H1 (cell line): ENCODE measurements at regions not wholly inside any gene's neighbourhood (a gene's known extent, or its start where the extent isn't known, plus 50 kb on each side); places are given as distances from the start of the nearest gene placed in this dataset.

Experiments
- CTCF ChIA-PET: fragments of 300-600 bp; sonication (Branson Sonifier 250); formaldehyde crosslinking; loops from one replicate; lab custom pipeline; 2021; ENCODE audit not compliant: partially characterized antibody; lab: Charles Lee
- POLR2A ChIA-PET: fragments of 300-600 bp; sonication (Branson Sonifier 250); formaldehyde crosslinking; loops from one replicate; lab custom pipeline; 2021; ENCODE audit warnings: inconsistent platforms; ENCODE audit not compliant: partially characterized antibody; lab: Charles Lee
- DNase-seq, 2 experiments: peaks; one replicate each; pipeline versions ENCODE4 v3.0.0 to v3.0.0-alpha.2; 2010 to 2022; ENCODE audit warnings: low spot score in 2 of 2, low read depth in 1 of 2, mixed read lengths in 1 of 2
- FAIRE-seq: peaks from 2 replicates; lab custom pipeline; 2011; peaks lifted over from hg19 to GRCh38; lab: Jason Lieb, UNC
- H2AFZ ChIP-seq: 2 replicates; pipeline ENCODE4 v1.8.1; 2012; ENCODE audit warnings: low read length, inconsistent platforms
- H2AK5ac ChIP-seq: 2 replicates; pipeline ENCODE4 v1.6.1; 2013; ENCODE audit warnings: low read depth, low read length
- H2BK120ac ChIP-seq: replicated peaks from 2 replicates; pipeline ENCODE3; 2013; ENCODE audit warnings: low read depth, low read length, inconsistent platforms
- H2BK12ac ChIP-seq: 2 replicates; pipeline ENCODE4 v1.6.1; 2013; ENCODE audit warnings: low read depth, low read length
- H2BK15ac ChIP-seq: 2 replicates; pipeline ENCODE4 v1.6.1; 2013; ENCODE audit warnings: low read length
- H2BK20ac ChIP-seq: 2 replicates; pipeline ENCODE4 v1.6.1; 2013; ENCODE audit warnings: low read length
- H2BK5ac ChIP-seq: 2 replicates; pipeline ENCODE4 v1.6.1; 2013; ENCODE audit warnings: low read depth, low read length
- H3K14ac ChIP-seq: 2 replicates; pipeline ENCODE4 v1.6.1; 2013; ENCODE audit warnings: inconsistent platforms; ENCODE audit not compliant: insufficient read length
- H3K18ac ChIP-seq: 2 replicates; pipeline ENCODE4 v1.6.1; 2013; ENCODE audit warnings: low read length; ENCODE audit errors: extremely low read depth
- H3K23ac ChIP-seq: 2 replicates; pipeline ENCODE4 v1.6.1; 2013; ENCODE audit warnings: inconsistent platforms; ENCODE audit not compliant: insufficient read length
- H3K23me2 ChIP-seq: 2 replicates; pipeline ENCODE4 v1.6.1; 2013; ENCODE audit warnings: low read depth, low read length
- H3K27ac ChIP-seq: 2 replicates; pipeline ENCODE4 v1.6.1; 2011; ENCODE audit warnings: low read depth, low read length, inconsistent platforms
- H3K27me3 ChIP-seq, 4 experiments: replicated peaks in 1 of 4; 1 replicate in 1 of 4; 2 replicates in 3 of 4; pipeline versions ENCODE4 v1.6.1 to v1.8.1; 2011 to 2013; ENCODE audit warnings: low read length in 3 of 4, mild to moderate bottlenecking in 3 of 4, inconsistent platforms in 2 of 4, mixed read lengths in 2 of 4, moderate library complexity in 1 of 4; ENCODE audit not compliant: control insufficient read depth in 3 of 4, insufficient read depth in 3 of 4; ENCODE audit errors: extremely low read depth in 1 of 4
- H3K36me3 ChIP-seq, 4 experiments: 2 replicates each; pipeline versions ENCODE4 v1.6.1 to v1.8.1; 2011 to 2013; ENCODE audit warnings: mild to moderate bottlenecking in 4 of 4, low read length in 3 of 4, moderate library complexity in 2 of 4, control low read depth in 1 of 4, inconsistent platforms in 1 of 4; ENCODE audit not compliant: insufficient read depth in 4 of 4, control insufficient read depth in 2 of 4
- H3K4ac ChIP-seq: replicated peaks from 2 replicates; pipeline ENCODE3; 2013; ENCODE audit warnings: low read length, low read depth, mixed read lengths, inconsistent platforms; ENCODE audit not compliant: insufficient read length
- H3K4me1 ChIP-seq, 4 experiments: replicated peaks in 1 of 4; 1 replicate in 1 of 4; 2 replicates in 3 of 4; pipeline versions ENCODE4 v1.6.1 to v1.8.1; 2011 to 2013; ENCODE audit warnings: low read length in 3 of 4, inconsistent platforms in 2 of 4, mixed read lengths in 1 of 4; ENCODE audit not compliant: insufficient read depth in 4 of 4, control insufficient read depth in 3 of 4
- H3K4me2 ChIP-seq, 2 experiments: 2 replicates each; pipeline versions ENCODE4 v1.6.1 to v1.8.1; 2011 to 2013; ENCODE audit warnings: low read depth in 2 of 2, low read length in 2 of 2, control low read depth in 1 of 2, inconsistent platforms in 1 of 2, mild to moderate bottlenecking in 1 of 2; ENCODE audit not compliant: insufficient read depth in 1 of 2
- H3K4me3 ChIP-seq, 4 experiments: fragments of 200-600, 300-600 bp in 1 of 4; sonication (generic), shearing (Covaris generic), sonication (Bioruptor Twin) in 1 of 4; 2 replicates each; pipeline versions ENCODE4 v1.5.1 to v1.8.1; 2011 to 2016; ENCODE audit warnings: low read length in 4 of 4, low read depth in 3 of 4, control low read depth in 2 of 4, inconsistent platforms in 2 of 4, mild to moderate bottlenecking in 2 of 4, mixed read lengths in 1 of 4, moderate library complexity in 1 of 4; ENCODE audit not compliant: insufficient read depth in 2 of 4; ENCODE audit errors: extremely low read depth in 1 of 4
- H3K56ac ChIP-seq: replicated peaks from 2 replicates; pipeline ENCODE3; 2013; ENCODE audit warnings: low read depth, mild to moderate bottlenecking, mixed read lengths, low read length, inconsistent platforms; ENCODE audit not compliant: insufficient read length
- H3K79me1 ChIP-seq: 2 replicates; pipeline ENCODE4 v1.6.1; 2013; ENCODE audit warnings: low read depth, low read length, control low read depth
- H3K79me2 ChIP-seq, 2 experiments: 2 replicates each; pipeline versions ENCODE4 v1.6.1 to v1.8.1; 2012 to 2013; ENCODE audit warnings: low read length in 2 of 2, mild to moderate bottlenecking in 2 of 2, inconsistent platforms in 1 of 2; ENCODE audit not compliant: insufficient read depth in 2 of 2, control insufficient read depth in 1 of 2
- H3K9ac ChIP-seq, 4 experiments: replicated peaks in 1 of 4; 1 replicate in 1 of 4; 2 replicates in 3 of 4; pipeline versions ENCODE4 v1.6.1 to v1.8.1; 2011 to 2013; ENCODE audit warnings: low read depth in 3 of 4, low read length in 3 of 4, control low read depth in 2 of 4, mild to moderate bottlenecking in 2 of 4, moderate library complexity in 2 of 4, inconsistent platforms in 1 of 4; ENCODE audit errors: extremely low read depth in 1 of 4
- H3K9me3 ChIP-seq, 2 experiments: 2 replicates each; pipeline versions ENCODE4 v1.6.1 to v1.8.1; 2012 to 2013; ENCODE audit warnings: mild to moderate bottlenecking in 2 of 2, moderate library complexity in 2 of 2, control low read depth in 1 of 2, inconsistent platforms in 1 of 2, low read depth in 1 of 2, low read length in 1 of 2, mixed read lengths in 1 of 2; ENCODE audit not compliant: insufficient read depth in 2 of 2
- H4K20me1 ChIP-seq, 2 experiments: replicated peaks in 1 of 2; 2 replicates each; pipeline versions ENCODE3 to v1.8.1; 2011 to 2013; ENCODE audit warnings: inconsistent platforms in 2 of 2, low read length in 2 of 2, mild to moderate bottlenecking in 1 of 2; ENCODE audit not compliant: insufficient read depth in 2 of 2, control insufficient read depth in 1 of 2
- H4K5ac ChIP-seq: 2 replicates; pipeline ENCODE4 v1.6.1; 2013; ENCODE audit warnings: low read length, low read depth, mixed read lengths, inconsistent platforms; ENCODE audit not compliant: insufficient read length
- H4K8ac ChIP-seq: 2 replicates; pipeline ENCODE4 v1.8.0; 2013; ENCODE audit warnings: mild to moderate bottlenecking, moderate library complexity, low read length, inconsistent platforms; ENCODE audit not compliant: insufficient read depth; ENCODE audit errors: extremely low read depth
- H4K91ac ChIP-seq: replicated peaks from 2 replicates; pipeline ENCODE3; 2013; ENCODE audit warnings: low read length, mixed read lengths, inconsistent platforms; ENCODE audit not compliant: insufficient read length
- BCL11A ChIP-seq, 2 experiments: IDR thresholded peaks; one replicate each; pipeline ENCODE4 v1.6.1; 2011; ENCODE audit warnings: low read depth in 2 of 2, low read length in 2 of 2, mild to moderate bottlenecking in 2 of 2
- CREB1 ChIP-seq: IDR thresholded peaks from 2 replicates; pipeline ENCODE4 v1.6.1; 2012; ENCODE audit warnings: inconsistent platforms
- CTCF ChIP-seq, 3 experiments: IDR thresholded peaks; 1 replicate in 2 of 3; 2 replicates in 1 of 3; pipeline versions ENCODE4 v1.5.1 to v1.6.1; 2011; ENCODE audit warnings: low read length in 3 of 3, mild to moderate bottlenecking in 3 of 3, inconsistent platforms in 2 of 3, low read depth in 1 of 3, moderate library complexity in 1 of 3; ENCODE audit not compliant: insufficient read depth in 1 of 3; ENCODE audit errors: control extremely low read depth in 1 of 3
- MAX ChIP-seq: IDR thresholded peaks from 2 replicates; pipeline ENCODE4 v1.6.1; 2012; ENCODE audit warnings: inconsistent platforms
- RFX5 ChIP-seq: IDR thresholded peaks from 2 replicates; pipeline ENCODE4 v1.6.1; 2011; ENCODE audit warnings: low read depth, low read length, improper control_type of control experiment, borderline replicate concordance
- TEAD4 ChIP-seq: IDR thresholded peaks from 2 replicates; pipeline ENCODE4 v1.6.1; 2012; ENCODE audit warnings: low read depth, low read length, inconsistent platforms, mixed read lengths
- WGBS, 2 experiments: shearing (Covaris generic) in 1 of 2; methylation state at CpG; one replicate each; pipeline versions ENCODE4 v1.1.6 to v1.1.7; 2013 to 2015; ENCODE audit warnings: low lambda C conversion rate in 2 of 2, mixed read lengths in 2 of 2, inconsistent platforms in 1 of 2, low coverage in 1 of 2, missing lambda C conversion rate in 1 of 2; ENCODE audit not compliant: insufficient replicate concordance in 2 of 2, insufficient coverage in 1 of 2, insufficient read length in 1 of 2; ENCODE audit errors: extremely low coverage in 1 of 2, missing lambda C conversion rate in 1 of 2; 5-methylcytosine and 5-hydroxymethylcytosine counted together

- no peak overlapping the region for H4K91ac ChIP-seq
- no peaks in the 10 kb centered on the region for H4K20me1 ChIP-seq
- no peak overlapping the region for H3K4ac ChIP-seq
- no peaks in the 10 kb centered on the region for H3K23me2 ChIP-seq
- H3K36me3 ChIP-seq, result no peaks in the 10 kb centered on the region
- no peaks in the 10 kb centered on the region for H3K79me2 ChIP-seq
- no peak overlapping the region for H3K18ac ChIP-seq
- no peak overlapping the region for H3K9ac ChIP-seq
- no peak overlapping the region for H3K4me3 ChIP-seq
- H4K5ac ChIP-seq, result no peak overlapping the region
- WGBS, 2 experiments, result 92% methylated on average over 3 of the region's 3 CpGs; no CpG with 5 or more reads in 1 of the 2 experiments
- H2AFZ ChIP-seq, result no peak overlapping the region
- H3K27me3 ChIP-seq, result no peaks in the 10 kb centered on the region
- no peak overlapping the region for H2BK12ac ChIP-seq
- no peak overlapping the region for H2BK20ac ChIP-seq
- H3K27ac ChIP-seq, result no peak overlapping the region
- ChIA-PET CTCF (interaction anchor here (0.6 kb wide), 1 partner anchor 320 kb away, joined by 3 read pairs; no protein-coding TSS in a partner anchor), POLR2A (no interaction called here)
- H3K14ac ChIP-seq, result no peak overlapping the region
- H3K56ac ChIP-seq, result no peak overlapping the region
- H3K4me2 ChIP-seq, result no peak overlapping the region
- no peaks in the 10 kb centered on the region for H3K4me1 ChIP-seq
- DNase-seq (no peak), FAIRE-seq (no peak)
- H2AK5ac ChIP-seq, result no peak overlapping the region
- no peak overlapping the region for H2BK15ac ChIP-seq
- no peaks in the 10 kb centered on the region for H3K9me3 ChIP-seq
- no peaks in the 10 kb centered on the region for H3K79me1 ChIP-seq
- H2BK120ac ChIP-seq, result no peak overlapping the region
- H4K8ac ChIP-seq, result no peak overlapping the region
- no peak overlapping the region for H3K23ac ChIP-seq
- H2BK5ac ChIP-seq, result no peak overlapping the region
- no peak for TF ChIP-seq MAX
- no peak for TF ChIP-seq TEAD4
- TF ChIP-seq CTCF (IDR thresholded peaks at IDR 0.05; ENCODE audit: control extremely low read depth in 1 of 3, insufficient read depth in 1 of 3, low read depth in 1 of 3, low read length in 3 of 3), result no peak
- no peak for TF ChIP-seq CREB1
- no peak for TF ChIP-seq BCL11A (IDR thresholded peaks at IDR 0.05; ENCODE audit: low read depth in 2 of 2, low read length in 2 of 2)
- TF ChIP-seq RFX5, result no peak
These were observed 339.7 kb upstream of the B3GALT2 start for GRCh38 chr1:193525917-193526710.
